Activated CD8-positive, alpha-beta memory T cell treated with anti-CD3 and anti-CD28 coated beads, Interleukin-2, amount 50 U/mL, for 48 hours (primary cell): ENCODE measurements at regions not wholly inside any gene's neighbourhood (a gene's known extent, or its start where the extent isn't known, plus 50 kb on each side); places are given as distances from the start of the nearest gene placed in this dataset.
A peak's percentile ranks its signal among the peaks of the same experiment; 100 is the strongest.

Experiments
- DNase-seq: peaks from one replicate; pipeline ENCODE4 v3.0.0-alpha.2; 2020

- no peak for DNase-seq
These were observed 99.3 kb downstream of the METRNL start for GRCh38 chr17:83178533-83179304.

- no peak for DNase-seq
These were observed 100.0 kb downstream of the METRNL start for GRCh38 chr17:83179374-83179773.

- DNase-seq: no peak
These were observed 100.4 kb downstream of the METRNL start for GRCh38 chr17:83179811-83180210.

- DNase-seq: no peak
These were observed 101.0 kb downstream of the METRNL start for GRCh38 chr17:83180264-83180995.

GRCh38 chr17:83180996-83181481 is 101.6 kb downstream of the METRNL start:
- DNase-seq: peak; percentile 50

- peak; percentile 38 for DNase-seq
These were observed 102.7 kb downstream of the METRNL start for GRCh38 chr17:83181991-83182619.

GRCh38 chr17:83182620-83183101 is 103.3 kb downstream of the METRNL start:
- DNase-seq: peak; percentile 42

GRCh38 chr17:83183145-83183948 is 103.9 kb downstream of the METRNL start:
- peak; percentile 28 for DNase-seq

- peak; percentile 35 for DNase-seq
These were observed 104.6 kb downstream of the METRNL start for GRCh38 chr17:83183951-83184506.

GRCh38 chr17:83185023-83186002 is 105.9 kb downstream of the METRNL start:
- peak; percentile 49 for DNase-seq

GRCh38 chr17:83186226-83186625 is 106.8 kb downstream of the METRNL start:
- DNase-seq: peak; percentile 51

GRCh38 chr17:83186751-83187421 is 107.5 kb downstream of the METRNL start:
- no peak for DNase-seq

- no peak for DNase-seq
These were observed 108.4 kb downstream of the METRNL start for GRCh38 chr17:83187782-83188311.

- no peak for DNase-seq
These were observed 109.9 kb downstream of the METRNL start for GRCh38 chr17:83189044-83190003.

- no peak for DNase-seq
These were observed 110.6 kb downstream of the METRNL start for GRCh38 chr17:83190004-83190385.

- no peak for DNase-seq
These were observed 111.4 kb downstream of the METRNL start for GRCh38 chr17:83190601-83191387.

- DNase-seq: no peak
These were observed 112.2 kb downstream of the METRNL start for GRCh38 chr17:83191388-83192160.
